Endothelial cell of hepatic sinusoid (primary cell): ENCODE measurements at regions not wholly inside any gene's neighbourhood (a gene's known extent, or its start where the extent isn't known, plus 50 kb on each side); places are given as distances from the start of the nearest gene placed in this dataset.

Experiments used
- in situ Hi-C: cut with HindIII; loops from 2 replicates; pipeline ENCODE4 v1.10.0; 2017; ENCODE audit warnings: low sequenced_read_pairs

GRCh38 chr13:102993348-102993747 is 72.9 kb downstream of the SLC10A2 start:
- in situ Hi-C loops: no loop called here

- in situ Hi-C loops: no loop called here
Measured at GRCh38 chr13:102984210-102984609, 82.0 kb downstream of the SLC10A2 start.

- in situ Hi-C loops: no loop called here
Measured at GRCh38 chr13:102983496-102983895, 82.7 kb downstream of the SLC10A2 start.

GRCh38 chr13:102980331-102980982 is 85.8 kb downstream of the SLC10A2 start:
- in situ Hi-C loops: no loop called here

- in situ Hi-C loops: no loop called here
Measured at GRCh38 chr13:102978168-102978567, 88.0 kb downstream of the SLC10A2 start.

GRCh38 chr13:102977471-102977870 is 88.7 kb downstream of the SLC10A2 start:
- in situ Hi-C loops: no loop called here

GRCh38 chr13:102974317-102975087 is 91.7 kb downstream of the SLC10A2 start:
- in situ Hi-C loops: no loop called here

GRCh38 chr13:102972191-102972590 is 94.0 kb downstream of the SLC10A2 start:
- in situ Hi-C loops: no loop called here

- in situ Hi-C loops: no loop called here
Measured at GRCh38 chr13:102970542-102970941, 95.7 kb downstream of the SLC10A2 start.

- in situ Hi-C loops: no loop called here
Measured at GRCh38 chr13:102968572-102969228, 97.5 kb downstream of the SLC10A2 start.

GRCh38 chr13:102965802-102966201 is 100.4 kb downstream of the SLC10A2 start:
- in situ Hi-C loops: no loop called here

GRCh38 chr13:102962430-102962829 is 103.8 kb downstream of the SLC10A2 start:
- in situ Hi-C loops: loop anchor here (5.0 kb wide), 1 partner anchor 65 kb away; no protein-coding TSS in a partner anchor

- in situ Hi-C loops: loop anchor here (5.0 kb wide), 1 partner anchor 64 kb away; no protein-coding TSS in a partner anchor
Measured at GRCh38 chr13:102960959-102961358, 105.3 kb downstream of the SLC10A2 start.

- in situ Hi-C loops: no loop called here
Measured at GRCh38 chr13:102956449-102956848, 109.8 kb downstream of the SLC10A2 start.

GRCh38 chr13:102954350-102954749 is 108.5 kb downstream of the ERCC5 start:
- in situ Hi-C loops: no loop called here

- in situ Hi-C loops: no loop called here
Measured at GRCh38 chr13:102951808-102952207, 106.0 kb downstream of the ERCC5 start.

- in situ Hi-C loops: no loop called here
Measured at GRCh38 chr13:102947745-102948405, 102.0 kb downstream of the ERCC5 start.

- in situ Hi-C loops: no loop called here
Measured at GRCh38 chr13:102945886-102946285, 100.1 kb downstream of the ERCC5 start.

GRCh38 chr13:102945324-102945815 is 99.5 kb downstream of the ERCC5 start:
- in situ Hi-C loops: no loop called here

GRCh38 chr13:102944821-102945220 is 99.0 kb downstream of the ERCC5 start:
- in situ Hi-C loops: no loop called here

GRCh38 chr13:102940770-102941169 is 94.9 kb downstream of the ERCC5 start:
- in situ Hi-C loops: no loop called here
